ENCODE measurements at regions not wholly inside any gene's neighbourhood (a gene's known extent, or its start where the extent isn't known, plus 50 kb on each side); places are given as distances from the start of the nearest gene placed in this dataset.

GRCh38 chr10:107717046-107717445, 552.5 kb upstream of the SORCS1 start:
- Histone ChIP-seq H3K27me3 (ENCODE audit: control insufficient read depth, insufficient read depth, low read length) (no peaks in the 10 kb centered on the region), H3K36me3 (ENCODE audit: control insufficient read depth in 2 of 3, insufficient read depth in 3 of 3, low read length in 3 of 3) (no peaks in the 10 kb centered on the region), H3K9ac (ENCODE audit: low read length in 3 of 3) (no peak overlapping the region), H3K9me3 (ENCODE audit: control insufficient read depth in 2 of 3, insufficient read depth in 1 of 3, low read length in 3 of 3) (no peaks in the 10 kb centered on the region), H3K4me3 (ENCODE audit: low read length in 3 of 3) (no peak overlapping the region), H3K4me1 (ENCODE audit: control insufficient read depth in 2 of 3, insufficient read depth in 2 of 3, low read depth in 1 of 3, low read length in 3 of 3) (no peaks in the 10 kb centered on the region), H3K27ac (ENCODE audit: low read depth in 2 of 2, low read length in 2 of 2) (no peak overlapping the region)
- intact Hi-C loops (cut with DNase I), result no loop called here
- no peak for TF ChIP-seq CTCF (IDR thresholded peaks at IDR 0.05; ENCODE audit: borderline replicate concordance, extremely low read depth, insufficient read depth)
- DNase-seq, result no peak
- FAIRE-seq, result no peak

GRCh38 chr10:107715565-107715964, 551.1 kb upstream of the SORCS1 start:
- Histone ChIP-seq H3K36me3 (ENCODE audit: control insufficient read depth in 2 of 3, insufficient read depth in 3 of 3, low read length in 3 of 3) (no peaks in the 10 kb centered on the region), H3K4me1 (ENCODE audit: control insufficient read depth in 2 of 3, insufficient read depth in 2 of 3, low read depth in 1 of 3, low read length in 3 of 3) (no peaks in the 10 kb centered on the region), H3K4me3 (ENCODE audit: low read length in 3 of 3) (no peak overlapping the region), H3K27ac (ENCODE audit: low read depth in 2 of 2, low read length in 2 of 2) (no peak overlapping the region), H3K9me3 (ENCODE audit: control insufficient read depth in 2 of 3, insufficient read depth in 1 of 3, low read length in 3 of 3) (no peaks in the 10 kb centered on the region), H3K27me3 (ENCODE audit: control insufficient read depth, insufficient read depth, low read length) (no peaks in the 10 kb centered on the region), H3K9ac (ENCODE audit: low read length in 3 of 3) (no peak overlapping the region)
- intact Hi-C loops (cut with DNase I), result no loop called here
- DNase-seq (no peak), FAIRE-seq (no peak)
- TF ChIP-seq CTCF (IDR thresholded peaks at IDR 0.05; ENCODE audit: borderline replicate concordance, extremely low read depth, insufficient read depth), result no peak

- Histone ChIP-seq H3K4me1 (ENCODE audit: control insufficient read depth in 2 of 3, insufficient read depth in 2 of 3, low read depth in 1 of 3, low read length in 3 of 3) (no peaks in the 10 kb centered on the region), H3K9me3 (ENCODE audit: control insufficient read depth in 2 of 3, insufficient read depth in 1 of 3, low read length in 3 of 3) (no peaks in the 10 kb centered on the region), H3K4me3 (ENCODE audit: low read length in 3 of 3) (no peak overlapping the region), H3K27me3 (ENCODE audit: control insufficient read depth, insufficient read depth, low read length) (no peaks in the 10 kb centered on the region), H3K9ac (ENCODE audit: low read length in 3 of 3) (no peak overlapping the region), H3K36me3 (ENCODE audit: control insufficient read depth in 2 of 3, insufficient read depth in 3 of 3, low read length in 3 of 3) (no peaks in the 10 kb centered on the region), H3K27ac (ENCODE audit: low read depth in 2 of 2, low read length in 2 of 2) (no peak overlapping the region)
- intact Hi-C loops (cut with DNase I), result no loop called here
- no peak for TF ChIP-seq CTCF (IDR thresholded peaks at IDR 0.05; ENCODE audit: borderline replicate concordance, extremely low read depth, insufficient read depth)
- FAIRE-seq, result no peak
- DNase-seq, result no peak
These were observed 544.5 kb upstream of the SORCS1 start for GRCh38 chr10:107708981-107709380.

- no peak overlapping the region for H3K4me3 ChIP-seq (ENCODE audit: low read length in 3 of 3)
- H3K4me1 ChIP-seq (ENCODE audit: control insufficient read depth in 2 of 3, insufficient read depth in 2 of 3, low read depth in 1 of 3, low read length in 3 of 3), result no peaks in the 10 kb centered on the region
- no peaks in the 10 kb centered on the region for H3K9me3 ChIP-seq (ENCODE audit: control insufficient read depth in 2 of 3, insufficient read depth in 1 of 3, low read length in 3 of 3)
- no peak overlapping the region for H3K9ac ChIP-seq (ENCODE audit: low read length in 3 of 3)
- no peak overlapping the region for H3K27ac ChIP-seq (ENCODE audit: low read depth in 2 of 2, low read length in 2 of 2)
- no peaks in the 10 kb centered on the region for H3K27me3 ChIP-seq (ENCODE audit: control insufficient read depth, insufficient read depth, low read length)
- DNase-seq (no peak), FAIRE-seq (no peak)
- TF ChIP-seq CTCF (IDR thresholded peaks at IDR 0.05; ENCODE audit: borderline replicate concordance, extremely low read depth, insufficient read depth), result no peak
- intact Hi-C loops (cut with DNase I), result no loop called here
- H3K36me3 ChIP-seq (ENCODE audit: control insufficient read depth in 2 of 3, insufficient read depth in 3 of 3, low read length in 3 of 3), result no peaks in the 10 kb centered on the region
These were observed 541.7 kb upstream of the SORCS1 start for GRCh38 chr10:107706096-107706725.

All from kidney (tissue), 13 donors.